GM19452 (cell line): ENCODE measurements at regions not wholly inside any gene's neighbourhood (a gene's known extent, or its start where the extent isn't known, plus 50 kb on each side); places are given as distances from the start of the nearest gene placed in this dataset.
A peak's percentile ranks its signal among the peaks of the same experiment; 100 is the strongest.

Experiments
- ATAC-seq: cut with Tn5 transposase; IDR thresholded peaks from one replicate; pipeline ENCODE4 v1.9.1; 2021; ENCODE audit not compliant: unreplicated experiment

DNA sequence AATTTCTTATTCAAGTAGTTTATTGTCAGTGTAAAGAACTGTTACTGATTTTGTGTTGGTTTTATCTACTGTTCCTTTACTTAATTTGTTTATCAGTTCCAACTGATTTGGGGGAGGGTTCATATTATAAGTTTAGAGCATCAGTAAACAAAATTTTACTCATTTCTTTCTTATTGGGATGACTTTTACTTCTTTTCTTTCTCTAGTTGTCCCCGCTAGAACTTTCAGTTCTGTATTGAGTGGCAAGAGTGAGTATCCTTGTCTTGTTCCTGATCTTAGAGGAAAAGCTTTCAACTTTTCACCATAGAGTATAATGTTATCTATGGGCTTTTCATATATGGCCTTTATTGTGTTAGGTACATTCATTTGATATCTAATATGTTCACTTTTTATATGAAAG, 584.1 kb downstream of the LRFN5 start:
- ATAC-seq, result no peak

- no peak for ATAC-seq
These were observed 581.2 kb downstream of the LRFN5 start for GRCh38 chr14:42187846-42188245.

GRCh38 chr14:42185718-42186117, 579.0 kb downstream of the LRFN5 start:
- no peak for ATAC-seq

DNA sequence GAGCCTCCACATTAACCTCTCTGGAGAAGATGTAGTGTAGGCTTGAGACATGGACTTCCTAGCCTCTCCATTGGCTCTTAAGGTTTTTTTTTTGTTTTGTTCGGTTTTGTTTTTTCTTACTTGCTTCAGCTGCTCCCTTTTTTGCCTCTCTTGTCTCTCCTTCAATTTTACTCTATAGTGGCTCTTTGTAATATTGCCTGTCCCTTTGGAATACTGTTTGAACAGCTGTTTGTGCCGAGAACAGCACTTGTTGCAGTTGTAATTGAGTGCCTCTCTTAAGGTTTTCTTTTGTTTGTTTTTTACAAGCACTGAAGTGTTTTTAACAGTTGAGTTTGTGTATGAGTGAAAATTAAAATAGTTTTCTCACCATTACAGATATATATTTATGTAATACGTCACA, 567.7 kb downstream of the LRFN5 start:
- no peak for ATAC-seq

- ATAC-seq, result no peak
These were observed 566.5 kb downstream of the LRFN5 start for GRCh38 chr14:42173206-42173605.

GRCh38 chr14:42172304-42172703, 565.6 kb downstream of the LRFN5 start:
- ATAC-seq, result no peak

GRCh38 chr14:42163136-42163535, 556.5 kb downstream of the LRFN5 start:
- no peak for ATAC-seq

GRCh38 chr14:42159138-42159537, 552.5 kb downstream of the LRFN5 start:
- ATAC-seq, result no peak

- ATAC-seq, result peak; percentile 85
These were observed 543.1 kb downstream of the LRFN5 start for GRCh38 chr14:42149609-42150261.

DNA sequence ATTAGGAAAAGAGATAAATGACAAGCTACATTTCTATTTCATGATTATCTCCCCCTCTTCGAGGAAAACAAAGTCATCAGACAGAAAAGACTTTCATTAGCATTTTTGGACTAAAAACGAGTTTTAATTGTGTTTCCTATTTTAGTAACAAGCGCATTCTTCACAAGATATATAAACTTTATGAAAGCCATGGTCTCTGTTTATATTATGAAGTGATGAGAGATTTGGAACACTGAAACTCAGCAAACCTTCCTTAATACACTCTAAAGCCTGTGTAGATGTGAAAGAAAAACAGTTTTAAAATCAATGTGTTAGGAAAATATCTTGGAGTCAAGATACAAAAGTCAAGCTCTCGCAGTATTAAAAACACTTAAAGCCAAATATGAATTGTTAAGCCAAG, 539.1 kb downstream of the LRFN5 start:
- no peak for ATAC-seq

- ATAC-seq, result no peak
These were observed 536.4 kb downstream of the LRFN5 start for GRCh38 chr14:42143114-42143513.

- no peak for ATAC-seq
These were observed 534.7 kb downstream of the LRFN5 start for GRCh38 chr14:42141328-42141727.

DNA sequence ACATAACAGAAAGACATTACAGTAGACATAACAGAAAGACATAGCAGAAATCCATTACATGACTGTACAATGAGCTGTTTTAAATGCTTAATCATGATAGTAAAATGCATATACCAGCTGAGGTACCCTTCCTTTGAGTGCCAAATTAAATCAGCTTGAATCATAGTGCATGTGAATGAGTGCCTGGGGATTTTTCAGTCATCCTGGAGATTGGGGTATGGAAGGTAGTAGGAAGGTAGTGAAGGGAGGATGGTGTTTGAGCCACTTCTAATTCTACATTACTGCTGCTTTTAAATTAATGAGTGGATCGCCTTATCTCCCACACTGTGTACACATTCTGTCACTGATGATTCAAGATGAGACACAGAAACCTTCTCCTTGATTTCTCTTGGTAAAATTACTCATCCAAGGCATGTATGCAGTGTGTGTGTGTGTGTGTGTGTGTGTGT, 534.2 kb downstream of the LRFN5 start:
- ATAC-seq, result no peak

GRCh38 chr14:42140001-42140400, 533.3 kb downstream of the LRFN5 start:
- ATAC-seq, result no peak

GRCh38 chr14:42138406-42138805, 531.7 kb downstream of the LRFN5 start:
- ATAC-seq, result no peak

DNA sequence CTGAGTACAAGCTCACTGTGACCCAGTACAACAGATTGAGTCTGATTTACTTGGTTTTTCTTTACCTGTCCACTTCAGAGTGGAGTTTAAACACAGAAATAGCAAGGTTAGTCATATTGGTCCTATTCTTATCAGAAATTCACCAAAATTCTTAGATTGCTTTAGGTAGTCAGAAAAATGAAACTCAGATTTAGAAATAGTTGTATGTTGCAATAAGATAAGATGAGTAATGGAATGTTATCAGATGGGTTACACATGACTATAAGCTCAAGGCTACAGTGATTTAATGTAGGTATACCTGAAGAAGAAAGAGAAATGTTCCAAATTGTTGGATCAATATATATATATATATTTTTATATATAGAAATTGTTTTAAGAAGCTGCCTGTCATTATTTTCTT, 524.1 kb downstream of the LRFN5 start:
- ATAC-seq, result no peak

GRCh38 chr14:42123526-42123925, 516.9 kb downstream of the LRFN5 start:
- ATAC-seq, result no peak

DNA sequence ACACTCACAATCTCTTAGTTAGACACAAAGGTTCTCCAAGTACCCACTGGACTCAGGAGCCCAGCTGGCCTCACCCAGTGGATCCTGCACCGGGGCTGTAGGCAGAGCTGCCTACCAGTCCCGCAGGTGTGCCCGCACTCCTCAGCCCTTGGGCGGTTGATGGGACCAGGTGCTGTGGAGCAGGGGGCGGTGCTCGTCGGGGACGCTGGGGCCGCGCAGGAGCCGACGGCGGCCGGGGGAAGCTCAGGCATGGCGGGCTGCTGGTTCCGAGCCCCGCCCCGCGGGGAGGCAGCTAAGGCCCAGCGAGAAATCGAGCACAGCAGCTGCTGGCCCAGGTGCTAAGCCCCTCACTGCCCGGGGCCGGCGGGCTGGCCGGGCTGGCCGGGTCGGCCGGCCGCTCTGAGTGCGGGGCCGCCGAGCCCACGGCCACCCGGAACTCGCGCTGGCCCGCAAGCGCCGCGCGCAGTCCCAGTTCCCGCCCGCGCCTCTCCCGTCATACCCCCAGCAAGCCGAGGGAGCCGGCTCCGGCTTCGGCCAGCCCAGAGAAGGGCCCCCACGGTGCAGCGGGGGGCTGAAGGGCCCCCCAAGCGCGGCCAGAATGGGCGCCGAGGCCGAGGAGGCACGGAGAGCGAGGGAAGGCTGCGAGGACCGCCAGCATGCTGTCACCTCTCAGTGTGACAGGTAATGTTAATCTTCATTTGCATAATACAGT, 506.8 kb downstream of the LRFN5 start:
- no peak for ATAC-seq

GRCh38 chr14:42112108-42112507, 505.4 kb downstream of the LRFN5 start:
- ATAC-seq, result no peak

GRCh38 chr14:42111355-42111754, 504.7 kb downstream of the LRFN5 start:
- ATAC-seq, result no peak

- peak; percentile 63 for ATAC-seq
These were observed 503.5 kb downstream of the LRFN5 start for GRCh38 chr14:42110167-42110566.

DNA sequence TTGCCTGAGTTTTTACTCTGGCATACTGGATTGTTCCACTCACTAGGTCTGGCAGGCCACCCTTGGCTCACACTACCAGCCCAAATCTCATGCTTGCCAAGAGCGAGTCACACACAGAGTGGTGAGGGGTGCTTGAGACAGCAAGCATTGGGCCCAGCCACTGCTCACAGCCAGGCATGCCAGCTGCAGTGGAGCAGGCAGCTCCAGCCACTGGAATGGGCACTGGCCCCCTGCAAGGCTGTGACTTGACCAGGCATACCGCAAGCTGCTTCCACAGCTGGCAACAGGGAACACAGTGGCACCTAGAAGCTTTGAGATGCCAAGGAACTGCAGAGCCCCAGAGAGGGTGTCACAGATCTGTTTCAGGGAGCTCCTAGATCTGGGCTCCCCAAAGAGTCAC, 488.5 kb downstream of the LRFN5 start:
- no peak for ATAC-seq

DNA sequence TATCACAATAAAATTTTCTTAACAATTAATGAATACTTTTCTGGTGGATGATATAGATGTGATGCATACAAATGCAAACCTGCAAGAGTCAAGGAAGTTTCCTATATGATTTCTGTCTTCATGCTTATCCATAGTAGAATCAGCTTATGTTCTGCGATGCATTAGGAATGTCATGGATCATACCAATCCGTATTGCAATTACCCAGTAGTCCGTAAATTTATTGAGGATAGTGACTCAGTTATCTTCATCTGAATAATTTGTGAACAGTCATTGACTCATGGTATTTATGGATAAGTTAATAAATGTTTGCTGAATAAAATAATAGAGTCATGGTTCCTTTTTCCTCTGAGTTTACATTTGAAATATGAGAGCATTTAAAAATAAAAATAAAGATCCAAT, 483.4 kb downstream of the LRFN5 start:
- ATAC-seq, result no peak
